Astrocyte (in vitro differentiated cells and primary cell): ENCODE measurements at regions not wholly inside any gene's neighbourhood (a gene's known extent, or its start where the extent isn't known, plus 50 kb on each side); places are given as distances from the start of the nearest gene placed in this dataset.

Source experiments
- DNase-seq: peaks from one replicate; pipeline ENCODE4 v3.0.0-alpha.2; 2010; ENCODE audit warnings: low read depth
- FAIRE-seq: peaks from 2 replicates; lab custom pipeline; 2011; peaks lifted over from hg19 to GRCh38; lab: Jason Lieb, UNC
- H2AFZ ChIP-seq: 2 replicates; pipeline ENCODE4 v1.6.0; 2012; ENCODE audit warnings: low read depth, low read length, inconsistent platforms
- H3K27ac ChIP-seq: 2 replicates; pipeline ENCODE4 v1.5.1; 2011; ENCODE audit warnings: low read depth, low read length, inconsistent platforms
- H3K27me3 ChIP-seq: 2 replicates; pipeline ENCODE4 v1.6.0; 2011; ENCODE audit warnings: low read length, inconsistent platforms; ENCODE audit not compliant: insufficient read depth
- H3K36me3 ChIP-seq: 2 replicates; pipeline ENCODE4 v1.5.1; 2011; ENCODE audit warnings: low read length, inconsistent platforms; ENCODE audit not compliant: insufficient read depth
- H3K4me1 ChIP-seq: 2 replicates; pipeline ENCODE4 v1.5.1; 2011; ENCODE audit warnings: low read length, inconsistent platforms; ENCODE audit not compliant: insufficient read depth
- H3K4me2 ChIP-seq: 2 replicates; pipeline ENCODE4 v1.6.0; 2012; ENCODE audit warnings: low read length, inconsistent platforms
- H3K4me3 ChIP-seq: 2 replicates; pipeline ENCODE4 v1.5.1; 2011; ENCODE audit warnings: low read depth, mild to moderate bottlenecking, low read length, inconsistent platforms; ENCODE audit not compliant: insufficient read depth
- H3K79me2 ChIP-seq: 2 replicates; pipeline ENCODE4 v1.6.0; 2012; ENCODE audit warnings: mild to moderate bottlenecking, low read length, inconsistent platforms; ENCODE audit not compliant: insufficient read depth
- H3K9ac ChIP-seq: 2 replicates; pipeline ENCODE4 v1.6.0; 2012; ENCODE audit warnings: mild to moderate bottlenecking, low read length, inconsistent platforms
- H3K9me3 ChIP-seq: 2 replicates; pipeline ENCODE4 v1.5.1; 2012; ENCODE audit warnings: low read depth, mild to moderate bottlenecking, low read length, inconsistent platforms; ENCODE audit not compliant: insufficient read depth
- H4K20me1 ChIP-seq: 2 replicates; pipeline ENCODE4 v1.6.0; 2012; ENCODE audit warnings: low read length, inconsistent platforms; ENCODE audit not compliant: insufficient read depth
- H3K27ac Mint-ChIP-seq: one replicate; pipeline ENCODE4 v1.8.0; 2021; ENCODE audit warnings: mild to moderate bottlenecking, mixed read lengths; ENCODE audit not compliant: unreplicated experiment
- H3K27me3 Mint-ChIP-seq: one replicate; pipeline ENCODE4 v1.8.0; 2021; ENCODE audit warnings: low read depth, mixed read lengths; ENCODE audit not compliant: unreplicated experiment
- H3K36me3 Mint-ChIP-seq: one replicate; pipeline ENCODE4 v1.8.0; 2021; ENCODE audit warnings: low read depth, mixed read lengths; ENCODE audit not compliant: unreplicated experiment
- H3K4me1 Mint-ChIP-seq: one replicate; pipeline ENCODE4 v1.8.0; 2021; ENCODE audit warnings: low read depth, mixed read lengths; ENCODE audit not compliant: unreplicated experiment
- H3K4me3 Mint-ChIP-seq: one replicate; pipeline ENCODE4 v1.8.0; 2021; ENCODE audit warnings: mild to moderate bottlenecking, moderate library complexity, mixed read lengths; ENCODE audit not compliant: unreplicated experiment
- H3K9me3 Mint-ChIP-seq: one replicate; pipeline ENCODE4 v1.8.0; 2021; ENCODE audit warnings: mild to moderate bottlenecking, mixed read lengths; ENCODE audit not compliant: unreplicated experiment
- CTCF ChIP-seq: IDR thresholded peaks from 2 replicates; pipeline ENCODE4 v1.5.1; 2011; ENCODE audit warnings: low read depth, mild to moderate bottlenecking, inconsistent platforms, low read length, moderate library complexity; ENCODE audit not compliant: insufficient read depth
- EZH2 ChIP-seq: IDR thresholded peaks from 2 replicates; pipeline ENCODE4 v1.6.1; 2012; ENCODE audit warnings: mild to moderate bottlenecking, low read length, inconsistent platforms; ENCODE audit not compliant: insufficient read depth

GRCh38 chr20:39473536-39473935 is 511.4 kb downstream of the DHX35 start:
- H3K9me3 Mint-ChIP-seq: no peaks in the 10 kb centered on the region
- H3K4me1 Mint-ChIP-seq: no peaks in the 10 kb centered on the region
- no peak overlapping the region for H3K4me3 Mint-ChIP-seq
- Histone ChIP-seq H3K36me3 (no peaks in the 10 kb centered on the region), H3K79me2 (no peaks in the 10 kb centered on the region), H4K20me1 (no peaks in the 10 kb centered on the region), H3K4me2 (no peak overlapping the region), H2AFZ (no peak overlapping the region), H3K9ac (no peak overlapping the region), H3K27ac (no peak overlapping the region), H3K9me3 (peaks cover 2% of the 10 kb centered on the region), H3K27me3 (no peaks in the 10 kb centered on the region), H3K4me3 (no peak overlapping the region), H3K4me1 (no peaks in the 10 kb centered on the region)
- no peak overlapping the region for H3K27ac Mint-ChIP-seq
- FAIRE-seq (no peak), DNase-seq (no peak)
- TF ChIP-seq EZH2: no peak
- TF ChIP-seq CTCF: no peak
- no peaks in the 10 kb centered on the region for H3K27me3 Mint-ChIP-seq
- no peaks in the 10 kb centered on the region for H3K36me3 Mint-ChIP-seq

- no peak for FAIRE-seq
- peaks cover 6% of the 10 kb centered on the region for H3K27me3 Mint-ChIP-seq
- H3K4me2 ChIP-seq: no peak overlapping the region
- peaks cover 7% of the 10 kb centered on the region for H3K9me3 Mint-ChIP-seq
- H3K36me3 Mint-ChIP-seq: no peaks in the 10 kb centered on the region
- no peak for TF ChIP-seq CTCF
- TF ChIP-seq EZH2: no peak
- H3K27ac Mint-ChIP-seq: no peak overlapping the region
- no peak overlapping the region for H3K4me3 ChIP-seq
- H3K36me3 ChIP-seq: no peaks in the 10 kb centered on the region
- no peak overlapping the region for H3K9ac ChIP-seq
- no peaks in the 10 kb centered on the region for H3K9me3 ChIP-seq
- no peak overlapping the region for H3K4me3 Mint-ChIP-seq
- H4K20me1 ChIP-seq: no peaks in the 10 kb centered on the region
- H3K27me3 ChIP-seq: no peaks in the 10 kb centered on the region
- H3K4me1 ChIP-seq: no peaks in the 10 kb centered on the region
- no peak for DNase-seq
- no peak overlapping the region for H2AFZ ChIP-seq
- H3K4me1 Mint-ChIP-seq: no peaks in the 10 kb centered on the region
- no peak overlapping the region for H3K27ac ChIP-seq
- H3K79me2 ChIP-seq: no peaks in the 10 kb centered on the region
Measured at GRCh38 chr20:39468703-39469102, 506.6 kb downstream of the DHX35 start.

GRCh38 chr20:39464238-39464637 is 502.1 kb downstream of the DHX35 start:
- H3K4me1 Mint-ChIP-seq: peaks cover 3% of the 10 kb centered on the region
- Histone ChIP-seq H3K4me3 (no peak overlapping the region), H2AFZ (no peak overlapping the region), H4K20me1 (no peaks in the 10 kb centered on the region), H3K27me3 (no peaks in the 10 kb centered on the region), H3K36me3 (no peaks in the 10 kb centered on the region), H3K4me2 (no peak overlapping the region), H3K4me1 (no peaks in the 10 kb centered on the region), H3K9me3 (no peaks in the 10 kb centered on the region), H3K79me2 (no peaks in the 10 kb centered on the region), H3K27ac (no peak overlapping the region), H3K9ac (no peak overlapping the region)
- no peak for DNase-seq
- no peaks in the 10 kb centered on the region for H3K36me3 Mint-ChIP-seq
- FAIRE-seq: no peak
- H3K27me3 Mint-ChIP-seq: peaks cover 6% of the 10 kb centered on the region
- H3K4me3 Mint-ChIP-seq: no peak overlapping the region
- TF ChIP-seq CTCF: no peak
- TF ChIP-seq EZH2: no peak
- H3K27ac Mint-ChIP-seq: no peak overlapping the region
- peaks cover 7% of the 10 kb centered on the region for H3K9me3 Mint-ChIP-seq
